ENCODE measurements at regions not wholly inside any gene's neighbourhood (a gene's known extent, or its start where the extent isn't known, plus 50 kb on each side); places are given as distances from the start of the nearest gene placed in this dataset.

DNA sequence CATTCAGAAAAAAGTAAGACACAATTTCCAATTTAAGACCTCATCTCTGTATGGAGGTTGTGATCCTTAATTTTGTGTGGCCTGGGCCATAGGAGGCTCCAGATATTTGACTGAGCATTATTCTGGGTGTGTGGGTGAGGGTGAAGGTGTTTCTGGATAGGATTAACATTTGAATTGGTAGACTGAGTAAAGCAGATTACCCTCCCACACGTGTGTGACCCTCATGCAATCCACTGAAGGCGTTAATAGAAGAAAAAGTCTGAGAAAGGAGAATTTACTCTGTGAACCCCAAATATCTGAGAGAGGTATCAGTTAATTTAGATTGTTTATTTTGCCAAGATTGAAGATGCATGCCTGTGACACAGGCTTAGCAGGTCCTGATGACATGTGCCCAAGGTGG, 328.0 kb upstream of the POT1 start:
- Histone ChIP-seq H3K9me3 (no peaks in the 10 kb centered on the region), H3K4me1 (no peaks in the 10 kb centered on the region), H3K27me3 (no peaks in the 10 kb centered on the region), H3K27ac (no peak overlapping the region), H3K36me3 (no peaks in the 10 kb centered on the region), H3K4me3 (no peak overlapping the region)
- no peak for DNase-seq
- TF ChIP-seq POLR2AphosphoS5 (IDR thresholded peaks at IDR 0.05) (no peak), CTCF (IDR thresholded peaks at IDR 0.05) (no peak), POLR2A (IDR thresholded peaks at IDR 0.05) (no peak), EP300 (IDR thresholded peaks at IDR 0.05) (no peak)
- no peak for ATAC-seq (ENCODE audit: low FRiP score in 2 of 2)
- WGBS, 2 donors: 75 to 81% methylated on average over 2 of the region's 2 CpGs

DNA sequence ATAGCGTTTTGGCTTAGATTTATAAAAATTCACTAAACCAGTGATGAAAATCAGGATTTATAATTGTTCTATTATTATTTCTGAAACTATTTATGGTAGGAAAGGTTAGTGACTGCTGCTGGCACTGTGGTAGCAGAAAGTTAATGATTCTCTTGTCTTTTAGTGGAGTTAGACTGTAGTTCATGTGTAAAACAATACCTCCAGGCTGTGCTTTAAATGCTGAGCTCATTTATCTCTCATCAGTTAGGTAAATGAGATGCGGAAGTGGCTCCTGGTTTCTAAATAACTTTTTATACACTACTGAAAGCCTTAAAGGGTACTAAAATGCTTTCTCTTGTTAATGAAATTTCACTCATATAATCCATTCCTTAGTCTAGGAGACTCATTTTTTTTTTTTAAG, 326.8 kb upstream of the POT1 start:
- Histone ChIP-seq H3K9me3 (no peaks in the 10 kb centered on the region), H3K4me1 (no peaks in the 10 kb centered on the region), H3K27me3 (no peaks in the 10 kb centered on the region), H3K27ac (no peak overlapping the region), H3K4me3 (no peak overlapping the region), H3K36me3 (no peaks in the 10 kb centered on the region)
- 48 to 50% methylated on average over 2 of the region's 2 CpGs for WGBS, 2 donors
- TF ChIP-seq EP300 (IDR thresholded peaks at IDR 0.05) (no peak), CTCF (IDR thresholded peaks at IDR 0.05) (no peak), POLR2AphosphoS5 (IDR thresholded peaks at IDR 0.05) (no peak), POLR2A (IDR thresholded peaks at IDR 0.05) (no peak)
- ATAC-seq (ENCODE audit: low FRiP score in 2 of 2) (no peak), DNase-seq (no peak)

DNA sequence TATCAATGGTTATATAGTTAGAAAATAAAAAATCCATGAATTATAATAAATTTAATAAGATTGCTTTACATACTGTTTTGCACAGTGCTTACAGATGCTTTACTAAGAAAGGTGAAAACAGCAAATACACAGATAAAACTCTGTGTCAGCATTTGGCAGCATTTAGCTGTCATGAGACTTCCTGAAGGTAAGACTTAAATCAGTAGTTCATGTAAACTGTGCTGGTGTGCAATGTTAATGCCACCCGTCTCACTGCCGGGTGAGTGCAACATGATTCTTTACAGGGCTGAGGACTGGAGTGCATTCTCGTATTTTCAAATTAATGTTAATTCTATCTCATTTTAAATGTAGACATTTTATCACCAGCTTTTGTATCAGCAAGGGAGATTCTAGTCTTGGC, 326.2 kb upstream of the POT1 start:
- 46 to 57% methylated on average over 3 of the region's 3 CpGs for WGBS, 2 donors
- H3K27me3 ChIP-seq: no peaks in the 10 kb centered on the region
- ATAC-seq (ENCODE audit: low FRiP score in 2 of 2) (no peak), DNase-seq (no peak)
- no peak overlapping the region for H3K4me3 ChIP-seq
- no peak overlapping the region for H3K27ac ChIP-seq
- TF ChIP-seq POLR2A (IDR thresholded peaks at IDR 0.05) (no peak), EP300 (IDR thresholded peaks at IDR 0.05) (no peak)
- no peaks in the 10 kb centered on the region for H3K4me1 ChIP-seq
- no peaks in the 10 kb centered on the region for H3K9me3 ChIP-seq
- H3K36me3 ChIP-seq: no peaks in the 10 kb centered on the region

DNA sequence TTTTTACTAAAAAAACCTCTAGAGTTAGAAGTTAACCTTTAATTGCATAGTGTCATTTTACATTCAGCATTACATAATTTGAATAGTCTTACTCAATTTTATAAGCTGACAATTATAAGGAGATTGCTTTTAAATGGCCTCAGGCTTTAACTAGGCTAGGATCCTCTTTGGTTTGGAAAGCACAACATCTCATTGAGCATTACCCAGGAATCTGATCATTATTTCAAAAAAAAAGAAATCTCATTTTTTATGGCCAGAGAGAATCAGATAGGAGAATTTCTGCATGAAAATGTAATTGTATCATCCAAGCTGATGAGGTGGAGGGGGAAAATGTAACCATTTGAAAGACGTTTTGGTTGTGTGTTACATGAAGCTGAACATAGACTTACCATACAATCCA, 324.9 kb upstream of the POT1 start:
- DNase-seq: no peak
- TF ChIP-seq POLR2AphosphoS5 (IDR thresholded peaks at IDR 0.05): no peak
- TF ChIP-seq CTCF (IDR thresholded peaks at IDR 0.05): no peak
- no peak for TF ChIP-seq POLR2A (IDR thresholded peaks at IDR 0.05)
- no peak for TF ChIP-seq EP300 (IDR thresholded peaks at IDR 0.05)
- no peak overlapping the region for H3K27ac ChIP-seq
- ATAC-seq (ENCODE audit: low FRiP score in 2 of 2): no peak
- no peak overlapping the region for H3K4me3 ChIP-seq
- H3K27me3 ChIP-seq: no peaks in the 10 kb centered on the region
- no peaks in the 10 kb centered on the region for H3K9me3 ChIP-seq
- WGBS, 2 donors: 64 to 71% methylated on average over 1 of the region's 1 CpG
- no peaks in the 10 kb centered on the region for H3K36me3 ChIP-seq
- H3K4me1 ChIP-seq: no peaks in the 10 kb centered on the region

GRCh38 chr7:125253452-125254190, 324.0 kb upstream of the POT1 start:
- WGBS, 2 donors: 58 to 61% methylated on average over 3 of the region's 3 CpGs
- no peak overlapping the region for H3K4me3 ChIP-seq
- no peak overlapping the region for H3K27ac ChIP-seq
- TF ChIP-seq CTCF (IDR thresholded peaks at IDR 0.05) (no peak), POLR2AphosphoS5 (IDR thresholded peaks at IDR 0.05) (no peak), EP300 (IDR thresholded peaks at IDR 0.05) (no peak), POLR2A (IDR thresholded peaks at IDR 0.05) (no peak)
- no peaks in the 10 kb centered on the region for H3K9me3 ChIP-seq
- no peaks in the 10 kb centered on the region for H3K4me1 ChIP-seq
- H3K36me3 ChIP-seq: no peaks in the 10 kb centered on the region
- no peak for ATAC-seq (ENCODE audit: low FRiP score in 2 of 2)
- DNase-seq: no peak
- H3K27me3 ChIP-seq: no peaks in the 10 kb centered on the region
